ENCODE measurements at regions not wholly inside any gene's neighbourhood (a gene's known extent, or its start where the extent isn't known, plus 50 kb on each side); places are given as distances from the start of the nearest gene placed in this dataset.
A peak's percentile ranks its signal among the peaks of the same experiment; 100 is the strongest.

DNA sequence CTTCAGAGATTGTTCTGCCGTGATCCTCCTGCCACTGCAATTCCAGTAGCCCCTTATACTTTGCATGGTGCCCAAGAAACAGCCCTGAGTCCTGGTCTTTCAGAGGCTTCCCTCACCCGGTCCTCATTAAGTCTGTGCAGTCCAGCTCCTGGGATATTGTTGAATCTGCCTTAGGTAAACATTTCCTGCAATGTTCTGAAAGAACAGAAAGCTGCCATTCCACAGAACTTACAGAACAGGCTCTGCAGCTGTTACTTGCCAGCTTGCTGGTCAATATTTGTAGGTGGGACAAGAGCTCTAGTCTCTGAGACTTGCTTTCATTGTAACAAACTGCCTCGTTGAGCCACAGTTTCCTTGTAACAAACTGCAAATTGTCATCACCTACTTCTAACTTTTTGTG is 115.0 kb upstream of the KIF5B start:
- DNase-seq (ENCODE audit: low read depth): peak; percentile 27

GRCh38 chr10:32169556-32169955 is 113.3 kb upstream of the KIF5B start:
- DNase-seq (ENCODE audit: low read depth): peak; percentile 58

GRCh38 chr10:32167450-32167849 is 111.2 kb upstream of the KIF5B start:
- DNase-seq (ENCODE audit: low read depth): peak; percentile 62

DNA sequence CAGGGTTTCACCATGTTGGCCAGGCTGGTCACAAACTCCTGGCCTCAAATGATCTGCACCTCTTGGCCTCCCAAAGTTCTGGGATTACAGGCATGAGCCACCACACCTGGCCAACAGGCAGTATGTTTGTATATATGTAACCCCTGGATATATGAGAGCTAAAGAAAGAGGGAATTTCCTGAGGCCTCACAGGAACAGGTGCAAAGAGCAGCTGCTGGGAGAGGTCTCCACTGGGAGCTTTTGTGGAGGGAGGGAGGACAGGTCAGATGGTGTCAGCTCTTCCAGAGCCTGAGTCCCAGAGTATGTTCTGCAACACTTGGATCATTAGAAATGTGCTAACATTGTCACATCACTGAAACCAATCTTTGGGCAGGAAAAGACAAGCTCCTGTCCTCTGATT is 110.1 kb upstream of the KIF5B start:
- DNase-seq (ENCODE audit: low read depth): peak; percentile 93

GRCh38 chr10:32163762-32164148 is 107.5 kb upstream of the KIF5B start:
- peak; percentile 59 for DNase-seq (ENCODE audit: low read depth)

DNA sequence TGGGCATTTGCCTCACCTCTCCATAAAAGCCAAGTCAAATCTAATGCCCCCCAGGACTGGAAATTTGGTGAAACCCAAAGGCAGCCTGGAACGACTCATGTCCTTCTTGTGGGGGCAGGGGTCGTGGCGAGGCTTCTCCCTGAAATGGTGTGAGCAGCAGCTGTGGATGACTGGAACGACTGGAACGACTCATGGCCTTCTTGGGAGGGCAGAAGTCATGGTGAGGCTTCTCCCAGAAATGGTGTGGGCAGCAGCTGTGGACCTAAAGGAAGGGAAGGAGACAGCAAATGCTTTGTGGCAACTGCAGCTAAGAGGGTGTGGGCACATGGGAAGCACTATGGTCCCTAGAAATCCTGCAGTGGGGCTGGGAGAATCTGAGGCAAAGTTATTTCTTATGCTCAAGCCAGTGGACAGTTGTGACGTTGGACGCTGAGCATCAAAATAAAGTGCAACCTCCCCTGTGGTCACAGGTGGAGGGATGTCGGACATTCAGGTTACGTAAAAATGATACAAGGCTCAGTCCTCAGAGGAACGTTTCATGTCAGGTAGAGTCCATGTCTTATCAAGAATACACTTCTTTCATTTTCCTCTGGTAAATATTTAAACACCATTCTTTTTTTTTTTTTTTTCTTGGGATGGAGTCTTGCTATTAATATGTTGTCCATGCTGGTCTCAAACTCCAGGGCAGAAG is 107.0 kb upstream of the KIF5B start:
- peak; percentile 97 for DNase-seq (ENCODE audit: low read depth)

- DNase-seq (ENCODE audit: low read depth): peak; percentile 78
These were observed 105.4 kb upstream of the KIF5B start for GRCh38 chr10:32161586-32161985.

DNA sequence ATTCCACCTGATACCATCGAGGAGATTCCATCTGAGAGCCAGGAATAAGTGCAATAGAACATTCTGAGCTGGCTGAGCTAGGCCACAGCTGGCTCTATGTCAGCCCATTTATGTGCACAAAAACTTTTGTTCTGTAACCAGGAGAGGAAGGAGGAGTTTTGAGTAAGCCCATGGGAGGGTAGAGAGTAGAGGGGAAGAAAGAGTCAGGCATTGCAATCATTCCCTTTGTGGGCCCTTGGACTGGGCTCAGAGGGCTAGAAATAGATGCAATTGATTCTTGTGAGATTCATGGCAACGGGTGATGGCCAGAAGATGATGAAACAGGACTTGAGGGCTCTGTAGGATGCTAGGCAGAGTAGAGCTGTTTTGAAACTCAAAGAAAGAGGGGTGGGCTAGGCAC is 104.6 kb upstream of the KIF5B start:
- DNase-seq (ENCODE audit: low read depth): peak; percentile 43

GRCh38 chr10:32159264-32159663 is 103.0 kb upstream of the KIF5B start:
- DNase-seq (ENCODE audit: low read depth): no peak

DNA sequence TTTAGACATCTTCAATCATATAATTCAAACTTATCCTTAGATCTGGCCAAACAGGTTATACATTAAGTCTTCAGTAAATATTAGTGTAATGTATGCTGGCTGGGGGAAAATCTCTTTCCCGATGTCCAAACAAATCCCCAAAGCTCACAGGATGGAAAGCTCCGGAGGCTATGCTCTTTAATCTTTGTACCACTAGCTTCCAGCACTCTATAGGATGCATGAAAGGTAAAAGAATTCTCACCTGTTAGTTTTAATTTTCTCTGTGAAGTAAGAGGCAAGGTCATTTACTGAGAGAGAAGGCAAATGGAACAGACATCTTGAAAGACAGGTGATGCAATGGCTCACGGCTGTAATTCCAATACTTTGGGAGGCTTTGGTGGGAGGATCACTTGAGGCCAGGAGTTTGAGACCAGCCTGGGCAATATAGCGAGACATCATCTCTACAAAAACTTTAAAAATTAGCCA is 99.8 kb upstream of the KIF5B start:
- no peak for DNase-seq (ENCODE audit: low read depth)

DNA sequence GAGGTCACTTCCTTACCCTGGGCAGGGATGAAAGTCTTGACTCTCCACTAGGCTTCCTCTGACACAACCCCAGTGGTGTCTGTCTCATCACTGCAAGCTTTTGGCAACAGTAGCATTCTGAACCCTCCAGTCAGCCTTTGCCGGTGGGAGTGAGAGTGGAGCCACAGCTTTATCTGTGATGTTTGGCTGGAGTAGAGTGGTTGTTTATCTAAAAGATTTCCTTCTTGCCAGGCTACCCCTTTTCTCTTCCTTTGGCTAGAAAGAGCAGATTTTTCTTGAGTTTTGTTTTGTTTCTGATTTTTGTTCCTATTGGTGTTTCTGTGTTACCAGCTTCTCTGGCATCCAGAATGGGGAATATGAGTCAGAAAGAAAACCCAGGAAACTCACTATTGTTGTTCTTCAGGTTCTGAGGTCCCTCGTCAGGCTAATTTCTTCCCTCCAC is 98.9 kb upstream of the KIF5B start:
- DNase-seq (ENCODE audit: low read depth): no peak

- DNase-seq (ENCODE audit: low read depth): no peak
These were observed 97.7 kb upstream of the KIF5B start for GRCh38 chr10:32153931-32154330.

DNA sequence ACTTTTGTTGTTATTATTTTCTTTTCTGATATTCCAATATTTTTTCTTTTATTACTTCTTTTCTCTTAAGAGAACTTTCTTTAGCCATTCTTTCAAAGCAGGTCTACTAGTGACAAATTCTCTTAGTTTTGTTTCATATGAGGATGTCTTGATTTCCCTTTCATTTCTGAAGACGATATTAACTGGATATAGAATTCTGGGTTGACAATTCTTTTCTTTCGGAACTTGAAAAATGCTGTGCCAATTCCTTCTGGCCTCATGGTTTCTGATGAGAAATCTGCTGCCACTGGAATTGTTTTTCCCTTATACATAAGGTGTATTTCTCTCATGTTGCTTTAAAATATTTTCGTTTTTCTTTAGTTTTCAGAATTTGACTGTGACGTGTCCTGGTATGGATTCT is 97.0 kb upstream of the KIF5B start:
- no peak for DNase-seq (ENCODE audit: low read depth)

- no peak for DNase-seq (ENCODE audit: low read depth)
These were observed 95.6 kb upstream of the KIF5B start for GRCh38 chr10:32151871-32152270.

- DNase-seq (ENCODE audit: low read depth): no peak
These were observed 94.4 kb upstream of the KIF5B start for GRCh38 chr10:32150532-32151101.

DNA sequence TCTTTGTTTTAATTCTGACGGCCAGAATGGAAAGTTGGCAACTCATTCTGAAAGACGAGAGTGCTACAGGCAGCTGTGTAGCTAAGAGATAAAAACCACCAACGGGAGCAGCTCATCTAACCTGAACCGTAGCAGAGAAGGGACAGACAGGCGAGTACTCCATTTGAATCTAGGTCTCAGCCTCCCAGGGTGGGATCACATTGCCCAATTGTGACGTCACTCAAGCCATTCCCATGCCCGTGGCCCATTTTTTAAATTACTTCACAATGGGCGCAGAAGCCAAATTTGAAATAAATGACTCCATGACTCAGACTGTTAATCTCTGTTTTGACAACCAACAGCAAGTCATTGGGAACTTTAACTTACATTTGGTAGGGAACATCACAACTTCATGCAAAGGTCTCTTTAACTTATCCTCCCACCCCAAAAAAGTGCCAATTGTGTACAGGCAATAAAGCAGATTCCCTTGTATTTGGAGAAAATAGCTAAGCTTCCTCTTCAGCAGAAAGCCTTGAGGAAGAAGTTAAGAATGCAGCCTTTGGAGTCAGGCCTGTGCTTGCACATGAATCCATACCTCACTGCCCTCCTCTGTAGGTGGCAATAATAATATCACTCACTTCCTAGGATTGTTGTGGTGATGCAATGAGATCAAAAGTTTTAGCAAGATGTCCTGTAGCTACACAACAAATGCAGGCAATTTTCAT is 93.2 kb upstream of the KIF5B start:
- DNase-seq (ENCODE audit: low read depth): peak; percentile 91

GRCh38 chr10:32148864-32149251 is 92.6 kb upstream of the KIF5B start:
- DNase-seq (ENCODE audit: low read depth): no peak

- DNase-seq (ENCODE audit: low read depth): no peak
These were observed 91.5 kb upstream of the KIF5B start for GRCh38 chr10:32147730-32148129.

DNA sequence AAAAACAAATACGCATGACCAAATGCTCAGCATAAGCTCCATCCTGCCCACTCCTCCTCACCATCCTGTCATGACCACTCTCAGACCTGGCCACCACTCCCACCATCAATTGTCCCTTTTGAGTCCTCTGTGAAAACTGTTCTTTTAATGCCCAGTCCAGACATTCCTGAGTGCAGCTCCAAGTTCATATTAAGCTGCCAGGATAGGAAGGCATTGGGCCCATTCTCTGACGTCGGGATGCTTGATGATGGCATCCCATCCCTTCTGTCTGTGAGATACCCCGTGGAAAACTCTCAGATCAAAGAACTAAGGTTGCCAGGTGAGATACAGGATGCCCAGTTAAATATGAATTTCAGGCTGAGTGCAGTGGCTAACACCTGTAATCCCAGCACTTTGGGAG is 89.9 kb upstream of the KIF5B start:
- DNase-seq (ENCODE audit: low read depth): no peak

GRCh38 chr10:32144817-32145688 is 88.8 kb upstream of the KIF5B start:
- no peak for DNase-seq (ENCODE audit: low read depth)

DNA sequence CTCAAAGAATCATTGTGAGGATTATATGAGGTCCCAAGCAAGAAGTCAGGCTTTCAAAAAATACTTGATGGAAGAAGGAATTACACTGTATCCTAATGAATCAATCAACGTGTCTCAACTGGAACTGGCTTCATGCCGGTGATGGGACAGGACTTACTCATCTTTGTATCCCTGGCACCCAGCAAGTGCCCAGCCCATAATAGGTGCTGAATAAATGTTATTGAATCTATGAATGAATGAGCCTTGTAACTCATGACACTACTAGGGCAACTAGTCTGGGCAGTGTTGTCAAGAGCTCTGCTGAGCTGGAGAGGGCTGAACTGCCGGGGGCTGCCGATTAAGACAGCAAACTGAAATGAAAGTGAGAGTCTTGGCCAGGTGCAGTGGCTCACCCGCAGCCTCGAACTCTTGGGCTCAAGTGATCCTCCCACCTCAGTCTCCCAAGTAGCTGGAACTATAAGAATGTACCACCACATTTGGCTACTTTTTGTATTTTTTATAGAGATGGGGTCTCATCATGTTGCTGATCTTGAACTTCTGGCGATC is 87.2 kb upstream of the KIF5B start:
- DNase-seq (ENCODE audit: low read depth): no peak
